ENCODE measurements at regions not wholly inside any gene's neighbourhood (a gene's known extent, or its start where the extent isn't known, plus 50 kb on each side); places are given as distances from the start of the nearest gene placed in this dataset.
"Not testable (repeated sequence)": the region's sequence is repeated elsewhere in the genome, so short reads cannot be mapped to it uniquely, and the experiment has no call there.

- Histone ChIP-seq H3K27ac (ENCODE audit: insufficient read depth in 1 of 2, low read depth in 1 of 2, low read length in 2 of 2, poor library complexity in 1 of 2, severe bottlenecking in 2 of 2) (no peak overlapping the region), H3K27me3 (replicated peaks in 2 of 5; ENCODE audit: control insufficient read depth in 4 of 5, insufficient read depth in 5 of 5, low read length in 4 of 5) (no peaks in the 10 kb centered on the region), H3K4me3 (ENCODE audit: control insufficient read depth in 1 of 7, extremely low read depth in 1 of 7, insufficient read depth in 4 of 7, low read depth in 2 of 7, low read length in 6 of 7) (no peak overlapping the region), H3K36me3 (ENCODE audit: control insufficient read depth in 4 of 4, insufficient read depth in 4 of 4, low read length in 3 of 4) (no peaks in the 10 kb centered on the region), H3K9me3 (ENCODE audit: control extremely low read depth in 1 of 5, control insufficient read depth in 4 of 5, insufficient read depth in 2 of 5, low read depth in 1 of 5, low read length in 4 of 5) (no peaks in the 10 kb centered on the region), H3K4me1 (ENCODE audit: control extremely low read depth in 1 of 4, control insufficient read depth in 4 of 4, insufficient read depth in 4 of 4, low read length in 3 of 4) (no peaks in the 10 kb centered on the region)
- DNase-seq: peak in 1 of 3 donors; percentile 10
- ChIA-PET POLR2A (interaction anchor here (0.6 kb wide), 1 partner anchor 352 kb away, joined by 4 read pairs; no protein-coding TSS in a partner anchor), CTCF (no interaction called here)
- WGBS (ENCODE audit: insufficient coverage): 100% methylated on average over 3 of the region's 7 CpGs
Measured at GRCh38 chr1:70504176-70504820, 93.2 kb downstream of the CTH start.

DNA sequence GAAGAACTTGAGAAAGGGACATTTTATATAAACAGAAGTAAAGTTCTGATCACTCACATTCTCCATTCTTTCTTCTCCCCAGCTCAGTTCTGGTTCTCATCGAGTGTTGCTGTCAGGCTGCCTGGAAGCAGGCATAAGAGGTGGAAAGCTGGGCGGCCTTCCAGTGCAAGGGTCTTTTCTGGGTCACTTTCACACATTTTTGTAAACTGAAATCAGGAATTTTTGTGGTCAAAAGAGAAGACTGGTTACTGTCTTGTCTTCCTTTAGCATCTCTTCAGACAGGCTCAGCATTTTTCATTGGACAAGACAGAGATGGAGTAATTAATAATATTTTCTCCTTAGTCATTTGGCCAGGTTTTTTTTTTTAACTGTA is 93.7 kb downstream of the CTH start:
- Histone ChIP-seq H3K4me3 (ENCODE audit: control insufficient read depth in 1 of 7, extremely low read depth in 1 of 7, insufficient read depth in 4 of 7, low read depth in 2 of 7, low read length in 6 of 7) (no peak overlapping the region), H3K36me3 (ENCODE audit: control insufficient read depth in 4 of 4, insufficient read depth in 4 of 4, low read length in 3 of 4) (no peaks in the 10 kb centered on the region), H3K9me3 (ENCODE audit: control extremely low read depth in 1 of 5, control insufficient read depth in 4 of 5, insufficient read depth in 2 of 5, low read depth in 1 of 5, low read length in 4 of 5) (no peaks in the 10 kb centered on the region), H3K27ac (ENCODE audit: insufficient read depth in 1 of 2, low read depth in 1 of 2, low read length in 2 of 2, poor library complexity in 1 of 2, severe bottlenecking in 2 of 2) (no peak overlapping the region), H3K27me3 (replicated peaks in 2 of 5; ENCODE audit: control insufficient read depth in 4 of 5, insufficient read depth in 5 of 5, low read length in 4 of 5) (no peaks in the 10 kb centered on the region), H3K4me1 (ENCODE audit: control extremely low read depth in 1 of 4, control insufficient read depth in 4 of 4, insufficient read depth in 4 of 4, low read length in 3 of 4) (no peaks in the 10 kb centered on the region)
- CTCF ChIA-PET: no interaction called here
- no peak for DNase-seq
- POLR2A ChIA-PET: interaction anchor here (0.6 kb wide), 1 partner anchor 353 kb away, joined by 4 read pairs; no protein-coding TSS in a partner anchor
- 100% methylated on average over 1 of the region's 2 CpGs for WGBS (ENCODE audit: insufficient coverage)

DNA sequence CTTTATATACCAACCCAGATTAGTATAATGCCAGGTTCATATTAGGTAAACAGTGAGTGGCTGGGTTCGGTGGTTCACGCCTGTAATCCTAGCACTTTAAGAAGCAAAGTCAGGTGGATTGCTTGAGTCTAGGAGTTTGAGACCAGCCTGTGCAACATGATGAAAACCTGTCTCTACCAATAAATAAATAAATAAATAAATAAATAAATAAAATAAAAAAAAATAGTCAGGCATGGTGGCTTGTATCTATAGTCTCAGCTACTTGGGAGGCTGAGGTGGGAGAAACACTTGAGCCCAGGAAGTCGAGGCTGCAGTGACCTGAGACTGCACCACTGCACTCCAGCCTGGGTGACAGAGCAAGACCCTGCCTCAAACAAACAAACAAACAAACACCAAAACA is 96.9 kb downstream of the CTH start:
- H3K27me3 ChIP-seq (replicated peaks in 2 of 5; ENCODE audit: control insufficient read depth in 4 of 5, insufficient read depth in 5 of 5, low read length in 4 of 5); H3K4me3 ChIP-seq (ENCODE audit: control insufficient read depth in 1 of 7, extremely low read depth in 1 of 7, insufficient read depth in 4 of 7, low read depth in 2 of 7, low read length in 6 of 7); H3K9me3 ChIP-seq (ENCODE audit: control extremely low read depth in 1 of 5, control insufficient read depth in 4 of 5, insufficient read depth in 2 of 5, low read depth in 1 of 5, low read length in 4 of 5); H3K4me1 ChIP-seq (ENCODE audit: control extremely low read depth in 1 of 4, control insufficient read depth in 4 of 4, insufficient read depth in 4 of 4, low read length in 3 of 4); POLR2A ChIA-PET; DNase-seq; H3K27ac ChIP-seq (ENCODE audit: insufficient read depth in 1 of 2, low read depth in 1 of 2, low read length in 2 of 2, poor library complexity in 1 of 2, severe bottlenecking in 2 of 2); H3K36me3 ChIP-seq (ENCODE audit: control insufficient read depth in 4 of 4, insufficient read depth in 4 of 4, low read length in 3 of 4): not testable (repeated sequence)
- WGBS (ENCODE audit: insufficient coverage): 100% methylated on average over 1 of the region's 3 CpGs
- CTCF ChIA-PET: interaction anchor here (1.0 kb wide), 1 partner anchor 377 kb away, joined by 3 read pairs; no protein-coding TSS in a partner anchor

DNA sequence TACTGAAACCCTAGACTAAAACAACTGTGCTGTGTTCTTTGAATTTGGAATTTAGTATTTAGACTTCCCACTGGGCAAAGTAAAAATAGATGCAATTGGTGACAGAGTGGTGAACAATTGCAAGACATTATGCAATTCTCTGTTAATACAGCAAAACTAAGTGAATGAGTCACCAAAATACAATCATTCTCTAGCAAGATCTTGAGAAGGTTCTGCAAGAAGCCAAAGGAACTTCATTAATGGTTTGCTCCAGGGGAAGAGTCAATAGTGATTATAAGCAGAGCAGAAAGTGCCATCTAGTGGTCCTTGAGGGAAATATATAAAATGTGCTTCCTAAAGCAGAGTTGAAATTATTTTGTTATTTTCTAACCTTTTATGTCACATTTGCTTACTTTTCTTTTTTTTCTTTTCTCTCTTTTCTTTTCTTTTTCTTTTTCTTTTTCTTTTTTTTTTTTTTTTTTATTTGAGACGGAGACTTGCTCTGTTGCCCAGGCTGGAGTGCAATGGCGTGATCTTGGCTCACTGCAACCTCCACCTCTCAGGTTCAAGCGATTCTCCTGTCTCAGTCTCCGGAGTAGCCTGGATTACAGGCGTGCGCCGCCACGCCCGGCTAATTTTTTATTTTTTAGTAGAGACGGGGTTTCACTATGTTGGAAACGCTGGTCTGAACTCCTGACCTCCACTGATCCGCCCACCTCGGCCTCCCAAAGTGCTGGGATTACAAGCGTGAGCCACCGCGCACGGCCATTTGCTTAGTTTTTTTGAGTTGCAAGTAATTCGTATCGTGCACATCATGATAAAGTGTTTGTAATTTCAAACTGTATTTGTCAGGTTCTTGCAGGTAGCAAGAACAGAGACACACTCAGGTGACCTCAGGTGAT is 99.2 kb downstream of the CTH start:
- 84% methylated on average over 18 of the region's 19 CpGs for WGBS (ENCODE audit: insufficient coverage)
- peaks cover 0 to 2% (median 0%) of the 10 kb centered on the region in 5 experiments for H3K27me3 ChIP-seq (replicated peaks in 2 of 5; ENCODE audit: control insufficient read depth in 4 of 5, insufficient read depth in 5 of 5, low read length in 4 of 5)
- ChIA-PET CTCF (no interaction called here), POLR2A (no interaction called here)
- peak; percentile 61 to 87 (median 81) for DNase-seq
- no peak overlapping the region for H3K4me3 ChIP-seq (ENCODE audit: control insufficient read depth in 1 of 7, extremely low read depth in 1 of 7, insufficient read depth in 4 of 7, low read depth in 2 of 7, low read length in 6 of 7)
- no peaks in the 10 kb centered on the region for H3K4me1 ChIP-seq (ENCODE audit: control extremely low read depth in 1 of 4, control insufficient read depth in 4 of 4, insufficient read depth in 4 of 4, low read length in 3 of 4)
- H3K9me3 ChIP-seq (ENCODE audit: control extremely low read depth in 1 of 5, control insufficient read depth in 4 of 5, insufficient read depth in 2 of 5, low read depth in 1 of 5, low read length in 4 of 5): no peaks in the 10 kb centered on the region
- no peaks in the 10 kb centered on the region for H3K36me3 ChIP-seq (ENCODE audit: control insufficient read depth in 4 of 4, insufficient read depth in 4 of 4, low read length in 3 of 4)
- H3K27ac ChIP-seq (ENCODE audit: insufficient read depth in 1 of 2, low read depth in 1 of 2, low read length in 2 of 2, poor library complexity in 1 of 2, severe bottlenecking in 2 of 2): no peak overlapping the region

DNA sequence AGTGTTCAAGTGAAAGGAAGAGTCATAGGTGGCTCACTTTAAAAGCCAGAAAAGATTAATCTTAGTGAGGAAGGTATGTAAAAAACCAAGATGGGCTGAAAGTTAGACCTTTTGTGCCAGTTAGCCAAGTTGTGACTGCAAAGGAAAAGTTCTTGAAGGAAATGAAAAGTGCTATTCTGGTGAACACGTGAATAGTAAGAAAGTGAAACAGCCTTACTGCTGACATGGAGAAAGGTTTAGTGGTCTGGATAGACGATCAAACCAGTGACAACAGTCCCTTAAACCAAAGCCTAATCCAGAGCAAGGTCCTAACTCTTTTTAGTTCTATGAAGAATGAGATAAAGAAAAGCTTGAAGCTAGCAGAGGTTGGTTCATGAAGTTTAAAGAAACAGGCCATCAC is 106.4 kb downstream of the CTH start:
- H3K9me3 ChIP-seq (ENCODE audit: control extremely low read depth in 1 of 5, control insufficient read depth in 4 of 5, insufficient read depth in 2 of 5, low read depth in 1 of 5, low read length in 4 of 5): no peaks in the 10 kb centered on the region
- H3K27me3 ChIP-seq (replicated peaks in 2 of 5; ENCODE audit: control insufficient read depth in 4 of 5, insufficient read depth in 5 of 5, low read length in 4 of 5): peaks cover 0 to 2% (median 0%) of the 10 kb centered on the region in 5 experiments
- no peak for DNase-seq
- no peaks in the 10 kb centered on the region for H3K4me1 ChIP-seq (ENCODE audit: control extremely low read depth in 1 of 4, control insufficient read depth in 4 of 4, insufficient read depth in 4 of 4, low read length in 3 of 4)
- H3K27ac ChIP-seq (ENCODE audit: insufficient read depth in 1 of 2, low read depth in 1 of 2, low read length in 2 of 2, poor library complexity in 1 of 2, severe bottlenecking in 2 of 2): no peak overlapping the region
- CTCF ChIA-PET: no interaction called here
- no peaks in the 10 kb centered on the region for H3K36me3 ChIP-seq (ENCODE audit: control insufficient read depth in 4 of 4, insufficient read depth in 4 of 4, low read length in 3 of 4)
- POLR2A ChIA-PET: no interaction called here
- no peak overlapping the region for H3K4me3 ChIP-seq (ENCODE audit: control insufficient read depth in 1 of 7, extremely low read depth in 1 of 7, insufficient read depth in 4 of 7, low read depth in 2 of 7, low read length in 6 of 7)
- 45% methylated on average over 2 of the region's 2 CpGs for WGBS (ENCODE audit: insufficient coverage)

GRCh38 chr1:70518106-70518505 is 107.0 kb downstream of the CTH start:
- CTCF ChIA-PET: no interaction called here
- 100% methylated on average over 1 of the region's 1 CpG for WGBS (ENCODE audit: insufficient coverage)
- no peak for DNase-seq
- no peaks in the 10 kb centered on the region for H3K36me3 ChIP-seq (ENCODE audit: control insufficient read depth in 4 of 4, insufficient read depth in 4 of 4, low read length in 3 of 4)
- H3K27me3 ChIP-seq (replicated peaks in 2 of 5; ENCODE audit: control insufficient read depth in 4 of 5, insufficient read depth in 5 of 5, low read length in 4 of 5): peaks cover 0 to 2% (median 0%) of the 10 kb centered on the region in 5 experiments
- no peak overlapping the region for H3K27ac ChIP-seq (ENCODE audit: insufficient read depth in 1 of 2, low read depth in 1 of 2, low read length in 2 of 2, poor library complexity in 1 of 2, severe bottlenecking in 2 of 2)
- no peak overlapping the region for H3K4me3 ChIP-seq (ENCODE audit: control insufficient read depth in 1 of 7, extremely low read depth in 1 of 7, insufficient read depth in 4 of 7, low read depth in 2 of 7, low read length in 6 of 7)
- POLR2A ChIA-PET: no interaction called here
- no peaks in the 10 kb centered on the region for H3K9me3 ChIP-seq (ENCODE audit: control extremely low read depth in 1 of 5, control insufficient read depth in 4 of 5, insufficient read depth in 2 of 5, low read depth in 1 of 5, low read length in 4 of 5)
- H3K4me1 ChIP-seq (ENCODE audit: control extremely low read depth in 1 of 4, control insufficient read depth in 4 of 4, insufficient read depth in 4 of 4, low read length in 3 of 4): no peaks in the 10 kb centered on the region
